Stomach (tissue), 4 donors: ENCODE measurements at regions not wholly inside any gene's neighbourhood (a gene's known extent, or its start where the extent isn't known, plus 50 kb on each side); places are given as distances from the start of the nearest gene placed in this dataset.

ENCODE experiments used
- CTCF ChIP-seq, 7 experiments: fragments of 450-650 bp in 4 of 7; fragments of 200-600 bp in 3 of 7; sonication (generic) in 3 of 7; IDR thresholded peaks; one replicate each; pipeline ENCODE4 v1.5.1; 2016 to 2019; ENCODE audit warnings: antibody characterized with exemption in 7 of 7, control low read depth in 2 of 7, mild to moderate bottlenecking in 1 of 7
- POLR2A ChIP-seq, 4 donors: fragments of 450-650 bp; IDR thresholded peaks; one replicate each; pipeline ENCODE4 v1.6.1; 2016; ENCODE audit warnings: antibody characterized with exemption in 4 of 4, control low read depth in 2 of 4, mild to moderate bottlenecking in 1 of 4, moderate library complexity in 1 of 4
- POLR2AphosphoS5 ChIP-seq, 3 donors: sonication (generic); formaldehyde crosslinking; IDR thresholded peaks; one replicate each; pipeline ENCODE4 v1.6.1; 2016; ENCODE audit warnings: antibody characterized with exemption in 3 of 3

- TF ChIP-seq CTCF (IDR thresholded peaks at IDR 0.05), result no peak
- no peak for TF ChIP-seq POLR2AphosphoS5 (IDR thresholded peaks at IDR 0.05)
- TF ChIP-seq POLR2A (IDR thresholded peaks at IDR 0.05), result no peak
These were observed 734.7 kb upstream of the NR2F2 start for GRCh38 chr15:95595759-95596158.
